SK-N-SH (cell line): ENCODE measurements at regions not wholly inside any gene's neighbourhood (a gene's known extent, or its start where the extent isn't known, plus 50 kb on each side); places are given as distances from the start of the nearest gene placed in this dataset.

ENCODE experiments used
- CTCF ChIA-PET: fragments of 300-600, 350-600 bp; formaldehyde crosslinking; extraction: SDS; loops from one replicate; lab custom pipeline; 2021; lab: Yijun Ruan, JAX
- POLR2A ChIA-PET: fragments of 350-600 bp; sonication (Branson Sonifier 250); formaldehyde crosslinking; extraction: SDS; loops from one replicate; lab custom pipeline; 2020; ENCODE audit warnings: antibody characterized with exemption, inconsistent platforms; lab: Yijun Ruan, JAX
- DNase-seq: peaks from one replicate; pipeline ENCODE4 v3.0.0; 2012
- H2AFZ ChIP-seq: fragments of 200-600 bp; sonication (generic); 2 replicates; pipeline ENCODE4 v1.8.1; 2016; ENCODE audit warnings: antibody characterized with exemption, mild to moderate bottlenecking, low read depth
- H3F3A ChIP-seq: fragments of 200-600 bp; sonication (generic); replicated peaks from 2 replicates; pipeline ENCODE3; 2016; ENCODE audit warnings: antibody characterized with exemption, mild to moderate bottlenecking; ENCODE audit not compliant: insufficient read depth
- H3K27ac ChIP-seq, 2 experiments: fragments of 200-500 bp in 1 of 2; fragments of 200-600 bp in 1 of 2; sonication (Bioruptor generic) in 1 of 2; sonication (generic), shearing (Covaris generic) in 1 of 2; 2 replicates each; pipeline versions ENCODE4 v1.5.1 to v1.6.1; 2014 to 2016; ENCODE audit warnings: low read depth in 2 of 2, inconsistent platforms in 1 of 2, low read length in 1 of 2, mild to moderate bottlenecking in 1 of 2, mixed read lengths in 1 of 2
- H3K27me3 ChIP-seq: fragments of 200-600 bp; sonication (generic), shearing (Covaris generic); 2 replicates; pipeline ENCODE4 v1.6.1; 2016; ENCODE audit warnings: mixed run types; ENCODE audit not compliant: insufficient read depth
- H3K36me3 ChIP-seq, 2 experiments: fragments of 200-500 bp in 1 of 2; fragments of 200-600 bp in 1 of 2; sonication (Bioruptor generic) in 1 of 2; sonication (generic) in 1 of 2; replicated peaks in 1 of 2; 2 replicates each; pipeline versions ENCODE3 to v1.5.1; 2014 to 2016; ENCODE audit warnings: low read length in 1 of 2, mild to moderate bottlenecking in 1 of 2; ENCODE audit not compliant: insufficient read depth in 2 of 2, control insufficient read depth in 1 of 2
- H3K4me1 ChIP-seq, 2 experiments: fragments of 200-500 bp in 1 of 2; fragments of 200-600 bp in 1 of 2; sonication (Bioruptor generic) in 1 of 2; sonication (generic), shearing (Covaris generic) in 1 of 2; 2 replicates each; pipeline versions ENCODE4 v1.5.1 to v1.6.1; 2014 to 2016; ENCODE audit warnings: low read depth in 1 of 2, low read length in 1 of 2, mixed run types in 1 of 2; ENCODE audit not compliant: insufficient read depth in 2 of 2, control insufficient read depth in 1 of 2
- H3K4me2 ChIP-seq: fragments of 200-600 bp; sonication (generic), shearing (Covaris generic); 2 replicates; pipeline ENCODE4 v1.6.1; 2017; ENCODE audit warnings: mixed run types
- H3K4me3 ChIP-seq, 2 experiments: fragments of 200-500 bp in 1 of 2; fragments of 200-600 bp in 1 of 2; sonication (Bioruptor generic) in 1 of 2; sonication (generic), shearing (Covaris generic) in 1 of 2; 2 replicates each; pipeline versions ENCODE4 v1.5.1 to v1.8.1; 2014 to 2016; ENCODE audit warnings: low read depth in 2 of 2, inconsistent platforms in 1 of 2, low read length in 1 of 2, mild to moderate bottlenecking in 1 of 2, mixed read lengths in 1 of 2, moderate library complexity in 1 of 2
- H3K79me2 ChIP-seq: fragments of 200-600 bp; sonication (generic); 2 replicates; pipeline ENCODE4 v1.8.1; 2017; ENCODE audit warnings: mild to moderate bottlenecking; ENCODE audit not compliant: insufficient read depth
- H3K9ac ChIP-seq: fragments of 200-600 bp; sonication (generic); 2 replicates; pipeline ENCODE4 v1.6.1; 2017; ENCODE audit warnings: mixed run types
- H3K9me2 ChIP-seq: fragments of 200-600 bp; sonication (generic); 2 replicates; pipeline ENCODE4 v1.6.1; 2017; ENCODE audit warnings: mixed run types
- H3K9me3 ChIP-seq: fragments of 200-600 bp; sonication (generic); 2 replicates; pipeline ENCODE4 v1.6.1; 2017; ENCODE audit warnings: mixed run types, mild to moderate bottlenecking, moderate library complexity
- H4K20me1 ChIP-seq: fragments of 200-600 bp; sonication (generic); 2 replicates; pipeline ENCODE4 v1.6.1; 2017; ENCODE audit warnings: mild to moderate bottlenecking, mixed run types; ENCODE audit not compliant: insufficient read depth
- CHD2 ChIP-seq: fragments of 150-350 bp; IDR thresholded peaks from 2 replicates; pipeline ENCODE4 v1.6.1; 2018; ENCODE audit warnings: low read length; ENCODE audit not compliant: partially characterized antibody
- EP300 ChIP-seq, 2 experiments: IDR thresholded peaks; 2 replicates each; pipeline versions ENCODE4 v1.4.0 to v1.6.1; 2012; ENCODE audit warnings: borderline replicate concordance in 1 of 2, low read depth in 1 of 2, low read length in 1 of 2
- EZH2phosphoT487 ChIP-seq: fragments of 200-600 bp; sonication (generic); IDR thresholded peaks from 2 replicates; pipeline ENCODE4 v1.6.1; 2017; ENCODE audit warnings: low read depth, mixed run types, mild to moderate bottlenecking, antibody characterized with exemption, moderate library complexity, borderline replicate concordance
- FOXJ3 ChIP-seq: sonication (generic); formaldehyde crosslinking; IDR thresholded peaks from 2 replicates; pipeline ENCODE4 v1.5.1; 2020; ENCODE audit warnings: mild to moderate bottlenecking, missing genetic modification reagents
- GABPA ChIP-seq: IDR thresholded peaks from 2 replicates; pipeline ENCODE4 v1.4.0; 2012; ENCODE audit warnings: low read depth, mild to moderate bottlenecking
- IRF3 ChIP-seq: fragments of 150-350 bp; IDR thresholded peaks from 2 replicates; pipeline ENCODE4 v1.6.1; 2016; ENCODE audit warnings: mild to moderate bottlenecking, low read depth, low read length
- MEF2A ChIP-seq: IDR thresholded peaks from 2 replicates; pipeline ENCODE4 v1.4.0; 2012; ENCODE audit warnings: low read depth, borderline replicate concordance
- MXI1 ChIP-seq: IDR thresholded peaks from 2 replicates; pipeline ENCODE4 v1.6.1; 2012; ENCODE audit warnings: mild to moderate bottlenecking, low read depth, low read length, improper control_type of control experiment
- NFIC ChIP-seq: IDR thresholded peaks from 2 replicates; pipeline ENCODE4 v1.4.0; 2012; ENCODE audit warnings: borderline replicate concordance
- NRF1 ChIP-seq: IDR thresholded peaks from 2 replicates; pipeline ENCODE4 v1.6.1; 2012; ENCODE audit warnings: low read depth, mild to moderate bottlenecking, low read length
- POLR2AphosphoS5 ChIP-seq: IDR thresholded peaks from 2 replicates; pipeline ENCODE4 v1.6.1; 2012; ENCODE audit warnings: low read depth, low read length
- RAD21 ChIP-seq: IDR thresholded peaks from 2 replicates; pipeline ENCODE4 v1.6.1; 2012; ENCODE audit warnings: mild to moderate bottlenecking, low read length
- RCOR1 ChIP-seq: fragments of 150-350 bp; IDR thresholded peaks from 2 replicates; pipeline ENCODE4 v1.6.1; 2017; ENCODE audit warnings: antibody characterized with exemption, low read length
- RFX5 ChIP-seq: IDR thresholded peaks from 2 replicates; pipeline ENCODE4 v1.6.1; 2012; ENCODE audit warnings: mild to moderate bottlenecking, improper control_type of control experiment, low read length
- RXRA ChIP-seq: IDR thresholded peaks from 2 replicates; pipeline ENCODE4 v1.4.0; 2012; ENCODE audit warnings: low read depth, mild to moderate bottlenecking, borderline replicate concordance
- TAF1 ChIP-seq: IDR thresholded peaks from 2 replicates; pipeline ENCODE4 v1.6.1; 2012; ENCODE audit warnings: low read depth, mild to moderate bottlenecking, low read length, moderate library complexity, borderline replicate concordance
- USF1 ChIP-seq: IDR thresholded peaks from 2 replicates; pipeline ENCODE4 v1.4.0; 2012; ENCODE audit warnings: low read depth, borderline replicate concordance
- YY1 ChIP-seq: IDR thresholded peaks from 2 replicates; pipeline ENCODE4 v1.4.0; 2012; ENCODE audit warnings: low read depth, mild to moderate bottlenecking
- ZBTB33 ChIP-seq: IDR thresholded peaks from 2 replicates; pipeline ENCODE4 v1.4.0; 2012; ENCODE audit warnings: low read depth, borderline replicate concordance
- WGBS: methylation state at CpG from one replicate; pipeline ENCODE4 v1.1.6; 2017; ENCODE audit warnings: low lambda C conversion rate; 5-methylcytosine and 5-hydroxymethylcytosine counted together
- TF ChIP-seq, protein P1 (sequence below): IDR thresholded peaks from 2 replicates; pipeline ENCODE4; 2012
- TF ChIP-seq, protein P2 (sequence below): IDR thresholded peaks from 2 replicates; pipeline ENCODE4 v1.4.0; 2012; ENCODE audit warnings: low read depth

- CTCF ChIA-PET, result no interaction called here
- Histone ChIP-seq H2AFZ (no peak overlapping the region), H3K27ac (no peak overlapping the region), H3K4me1 (no peaks in the 10 kb centered on the region), H3K27me3 (no peaks in the 10 kb centered on the region; the same call in 1 of the 2 replicates), H3K9ac (no peak overlapping the region), H3K4me3 (no peak overlapping the region), H3K9me2 (no peaks in the 10 kb centered on the region), H3K4me2 (no peak overlapping the region), H3F3A (no peaks in the 10 kb centered on the region), H4K20me1 (no peaks in the 10 kb centered on the region), H3K9me3 (no peaks in the 10 kb centered on the region), H3K36me3 (no peaks in the 10 kb centered on the region), H3K79me2 (no peaks in the 10 kb centered on the region)
- POLR2A ChIA-PET, result no interaction called here
- 79% methylated on average over 3 of the region's 3 CpGs for WGBS
- TF ChIP-seq MEF2A, result no peak
- no peak for TF ChIP-seq YY1
- TF ChIP-seq, protein P1, sequence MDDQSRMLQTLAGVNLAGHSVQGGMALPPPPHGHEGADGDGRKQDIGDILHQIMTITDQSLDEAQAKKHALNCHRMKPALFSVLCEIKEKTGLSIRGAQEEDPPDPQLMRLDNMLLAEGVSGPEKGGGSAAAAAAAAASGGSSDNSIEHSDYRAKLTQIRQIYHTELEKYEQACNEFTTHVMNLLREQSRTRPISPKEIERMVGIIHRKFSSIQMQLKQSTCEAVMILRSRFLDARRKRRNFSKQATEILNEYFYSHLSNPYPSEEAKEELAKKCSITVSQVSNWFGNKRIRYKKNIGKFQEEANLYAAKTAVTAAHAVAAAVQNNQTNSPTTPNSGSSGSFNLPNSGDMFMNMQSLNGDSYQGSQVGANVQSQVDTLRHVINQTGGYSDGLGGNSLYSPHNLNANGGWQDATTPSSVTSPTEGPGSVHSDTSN, result no peak
- no peak for TF ChIP-seq IRF3
- TF ChIP-seq, protein P2, sequence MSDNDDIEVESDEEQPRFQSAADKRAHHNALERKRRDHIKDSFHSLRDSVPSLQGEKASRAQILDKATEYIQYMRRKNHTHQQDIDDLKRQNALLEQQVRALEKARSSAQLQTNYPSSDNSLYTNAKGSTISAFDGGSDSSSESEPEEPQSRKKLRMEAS, result no peak
- TF ChIP-seq NRF1, result no peak
- TF ChIP-seq CHD2, result no peak
- no peak for TF ChIP-seq RAD21
- no peak for TF ChIP-seq ZBTB33
- TF ChIP-seq GABPA, result no peak
- no peak for TF ChIP-seq FOXJ3 (CRISPR knock-in tag)
- no peak for DNase-seq
Measured at GRCh38 chr4:72665171-72665968, 96.3 kb upstream of the ADAMTS3 start.

DNA sequence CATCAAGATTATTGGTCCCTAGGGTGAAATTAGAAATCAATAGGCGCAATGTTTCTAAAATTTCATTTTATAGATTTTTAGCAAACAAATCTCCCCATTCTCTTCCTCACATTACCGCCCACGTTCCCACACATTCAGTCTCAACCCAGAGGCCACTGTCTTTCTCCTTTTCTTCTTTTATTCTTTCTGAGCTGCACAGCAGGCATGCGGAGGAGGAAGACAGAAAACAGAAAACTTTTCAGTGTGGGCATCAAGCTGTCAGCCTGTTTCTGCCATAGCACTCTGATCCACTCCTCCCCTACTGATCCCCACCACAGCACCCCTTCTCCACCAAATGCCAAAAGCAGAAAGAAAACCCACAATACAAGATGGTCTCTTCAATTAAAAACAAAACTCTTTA lies 94.8 kb upstream of the ADAMTS3 start:
- H3K27ac ChIP-seq, result no peak overlapping the region
- H3K4me1 ChIP-seq, result no peaks in the 10 kb centered on the region
- H3F3A ChIP-seq, result no peaks in the 10 kb centered on the region
- 52% methylated on average over 4 of the region's 4 CpGs for WGBS
- no peak for DNase-seq
- ChIA-PET CTCF (no interaction called here), POLR2A (no interaction called here)
- H3K4me3 ChIP-seq, result no peak overlapping the region
- H4K20me1 ChIP-seq, result no peaks in the 10 kb centered on the region
- no peak overlapping the region for H2AFZ ChIP-seq
- no peaks in the 10 kb centered on the region; the same call in 1 of the 2 replicates for H3K27me3 ChIP-seq
- no peaks in the 10 kb centered on the region for H3K36me3 ChIP-seq
- no peak for TF ChIP-seq POLR2AphosphoS5
- TF ChIP-seq EP300 (IDR thresholded peaks at IDR 0.05; ENCODE audit: borderline replicate concordance in 1 of 2, low read depth in 1 of 2, low read length in 1 of 2), result no peak
- no peak for TF ChIP-seq MXI1
- no peak for TF ChIP-seq FOXJ3 (CRISPR knock-in tag)
- no peak for TF ChIP-seq USF1
- TF ChIP-seq TAF1, result no peak
- TF ChIP-seq NFIC, result no peak
- TF ChIP-seq RFX5, result no peak
- no peak for TF ChIP-seq IRF3
- no peak for TF ChIP-seq RCOR1
- no peak for TF ChIP-seq YY1
- no peak for TF ChIP-seq EZH2phosphoT487
- TF ChIP-seq NRF1, result no peak
- TF ChIP-seq RXRA, result no peak
- no peak overlapping the region for H3K9ac ChIP-seq
- no peak overlapping the region for H3K4me2 ChIP-seq
- no peaks in the 10 kb centered on the region for H3K9me3 ChIP-seq
- no peaks in the 10 kb centered on the region for H3K9me2 ChIP-seq
- H3K79me2 ChIP-seq, result no peaks in the 10 kb centered on the region
